ENCODE measurements at regions not wholly inside any gene's neighbourhood (a gene's known extent, or its start where the extent isn't known, plus 50 kb on each side); places are given as distances from the start of the nearest gene placed in this dataset.

GRCh38 chr10:34884272-34884952 is 69.3 kb upstream of the PARD3 start:
- H3K27ac ChIP-seq (ENCODE audit: low read depth in 1 of 2, low read length in 2 of 2): no peak overlapping the region
- H3K9me3 ChIP-seq (ENCODE audit: control insufficient read depth in 4 of 4, low read length in 3 of 4): no peaks in the 10 kb centered on the region
- no peaks in the 10 kb centered on the region for H3K27me3 ChIP-seq (ENCODE audit: control insufficient read depth in 4 of 4, insufficient read depth in 4 of 4, low read length in 3 of 4)
- no peaks in the 10 kb centered on the region for H3K4me1 ChIP-seq (ENCODE audit: control insufficient read depth in 4 of 4, insufficient read depth in 4 of 4, low read length in 3 of 4)
- TF ChIP-seq, protein P1, sequence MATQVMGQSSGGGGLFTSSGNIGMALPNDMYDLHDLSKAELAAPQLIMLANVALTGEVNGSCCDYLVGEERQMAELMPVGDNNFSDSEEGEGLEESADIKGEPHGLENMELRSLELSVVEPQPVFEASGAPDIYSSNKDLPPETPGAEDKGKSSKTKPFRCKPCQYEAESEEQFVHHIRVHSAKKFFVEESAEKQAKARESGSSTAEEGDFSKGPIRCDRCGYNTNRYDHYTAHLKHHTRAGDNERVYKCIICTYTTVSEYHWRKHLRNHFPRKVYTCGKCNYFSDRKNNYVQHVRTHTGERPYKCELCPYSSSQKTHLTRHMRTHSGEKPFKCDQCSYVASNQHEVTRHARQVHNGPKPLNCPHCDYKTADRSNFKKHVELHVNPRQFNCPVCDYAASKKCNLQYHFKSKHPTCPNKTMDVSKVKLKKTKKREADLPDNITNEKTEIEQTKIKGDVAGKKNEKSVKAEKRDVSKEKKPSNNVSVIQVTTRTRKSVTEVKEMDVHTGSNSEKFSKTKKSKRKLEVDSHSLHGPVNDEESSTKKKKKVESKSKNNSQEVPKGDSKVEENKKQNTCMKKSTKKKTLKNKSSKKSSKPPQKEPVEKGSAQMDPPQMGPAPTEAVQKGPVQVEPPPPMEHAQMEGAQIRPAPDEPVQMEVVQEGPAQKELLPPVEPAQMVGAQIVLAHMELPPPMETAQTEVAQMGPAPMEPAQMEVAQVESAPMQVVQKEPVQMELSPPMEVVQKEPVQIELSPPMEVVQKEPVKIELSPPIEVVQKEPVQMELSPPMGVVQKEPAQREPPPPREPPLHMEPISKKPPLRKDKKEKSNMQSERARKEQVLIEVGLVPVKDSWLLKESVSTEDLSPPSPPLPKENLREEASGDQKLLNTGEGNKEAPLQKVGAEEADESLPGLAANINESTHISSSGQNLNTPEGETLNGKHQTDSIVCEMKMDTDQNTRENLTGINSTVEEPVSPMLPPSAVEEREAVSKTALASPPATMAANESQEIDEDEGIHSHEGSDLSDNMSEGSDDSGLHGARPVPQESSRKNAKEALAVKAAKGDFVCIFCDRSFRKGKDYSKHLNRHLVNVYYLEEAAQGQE (IDR thresholded peaks at IDR 0.05): no peak
- TF ChIP-seq JUND (IDR thresholded peaks at IDR 0.05) (no peak), MAX (IDR thresholded peaks at IDR 0.05) (no peak), RAD21 (IDR thresholded peaks at IDR 0.05) (no peak), RXRA (IDR thresholded peaks at IDR 0.05) (no peak), HNF4A (conservative IDR thresholded peaks at IDR 0.05) (no peak), TAF1 (conservative IDR thresholded peaks at IDR 0.05) (no peak), NR2F2 (IDR thresholded peaks at IDR 0.05) (no peak), YY1 (IDR thresholded peaks at IDR 0.05) (no peak), CTCF (IDR thresholded peaks at IDR 0.05; ENCODE audit: low read depth, low read length, missing input control) (no peak), FOXA2 (IDR thresholded peaks at IDR 0.05) (no peak), HNF4G (IDR thresholded peaks at IDR 0.05) (no peak), EGR1 (IDR thresholded peaks at IDR 0.05; ENCODE audit: low read depth in 2 of 2) (no peak), SP1 (IDR thresholded peaks at IDR 0.05) (no peak)
- TF ChIP-seq, protein P2, sequence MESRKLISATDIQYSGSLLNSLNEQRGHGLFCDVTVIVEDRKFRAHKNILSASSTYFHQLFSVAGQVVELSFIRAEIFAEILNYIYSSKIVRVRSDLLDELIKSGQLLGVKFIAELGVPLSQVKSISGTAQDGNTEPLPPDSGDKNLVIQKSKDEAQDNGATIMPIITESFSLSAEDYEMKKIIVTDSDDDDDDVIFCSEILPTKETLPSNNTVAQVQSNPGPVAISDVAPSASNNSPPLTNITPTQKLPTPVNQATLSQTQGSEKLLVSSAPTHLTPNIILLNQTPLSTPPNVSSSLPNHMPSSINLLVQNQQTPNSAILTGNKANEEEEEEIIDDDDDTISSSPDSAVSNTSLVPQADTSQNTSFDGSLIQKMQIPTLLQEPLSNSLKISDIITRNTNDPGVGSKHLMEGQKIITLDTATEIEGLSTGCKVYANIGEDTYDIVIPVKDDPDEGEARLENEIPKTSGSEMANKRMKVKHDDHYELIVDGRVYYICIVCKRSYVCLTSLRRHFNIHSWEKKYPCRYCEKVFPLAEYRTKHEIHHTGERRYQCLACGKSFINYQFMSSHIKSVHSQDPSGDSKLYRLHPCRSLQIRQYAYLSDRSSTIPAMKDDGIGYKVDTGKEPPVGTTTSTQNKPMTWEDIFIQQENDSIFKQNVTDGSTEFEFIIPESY (IDR thresholded peaks at IDR 0.05): no peak
- TF ChIP-seq, protein P3, sequence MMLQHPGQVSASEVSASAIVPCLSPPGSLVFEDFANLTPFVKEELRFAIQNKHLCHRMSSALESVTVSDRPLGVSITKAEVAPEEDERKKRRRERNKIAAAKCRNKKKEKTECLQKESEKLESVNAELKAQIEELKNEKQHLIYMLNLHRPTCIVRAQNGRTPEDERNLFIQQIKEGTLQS (IDR thresholded peaks at IDR 0.05): no peak
- H3K36me3 ChIP-seq (ENCODE audit: control insufficient read depth in 4 of 4, insufficient read depth in 3 of 4, low read depth in 1 of 4, low read length in 3 of 4): no peaks in the 10 kb centered on the region
- 85% methylated on average over 4 of the region's 4 CpGs for WGBS
- H3K9ac ChIP-seq (ENCODE audit: low read depth in 1 of 2, low read length in 2 of 2): no peak overlapping the region
- H3K4me3 ChIP-seq (ENCODE audit: low read depth in 1 of 3, low read length in 3 of 3): no peak overlapping the region
- DNase-seq (ENCODE audit: low spot score): no peak

DNA sequence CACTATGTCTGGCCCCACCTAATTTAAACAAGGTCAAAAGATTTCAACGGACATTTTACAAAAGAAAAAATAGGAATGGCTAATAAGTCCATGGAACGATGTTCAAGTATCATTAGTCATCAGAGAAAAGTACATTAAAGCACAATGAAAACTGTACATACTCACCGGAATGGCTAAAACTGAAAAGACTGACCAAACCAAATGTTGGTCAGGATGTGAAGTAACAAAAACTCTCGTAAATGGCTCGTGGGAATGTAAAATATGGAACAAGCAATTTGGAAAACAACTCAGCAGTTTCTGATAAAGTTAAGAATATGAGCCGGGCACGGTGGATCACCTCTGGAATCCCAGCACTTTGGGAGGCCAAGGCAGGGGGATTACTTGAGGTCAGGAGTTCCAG is 65.7 kb upstream of the PARD3 start:
- Histone ChIP-seq H3K4me3 (ENCODE audit: low read depth in 1 of 3, low read length in 3 of 3) (no peak overlapping the region), H3K27me3 (ENCODE audit: control insufficient read depth in 4 of 4, insufficient read depth in 4 of 4, low read length in 3 of 4) (no peaks in the 10 kb centered on the region), H3K27ac (ENCODE audit: low read depth in 1 of 2, low read length in 2 of 2) (no peak overlapping the region), H3K9ac (ENCODE audit: low read depth in 1 of 2, low read length in 2 of 2) (no peak overlapping the region), H3K36me3 (ENCODE audit: control insufficient read depth in 4 of 4, insufficient read depth in 3 of 4, low read depth in 1 of 4, low read length in 3 of 4) (no peaks in the 10 kb centered on the region), H3K9me3 (ENCODE audit: control insufficient read depth in 4 of 4, low read length in 3 of 4) (no peaks in the 10 kb centered on the region), H3K4me1 (ENCODE audit: control insufficient read depth in 4 of 4, insufficient read depth in 4 of 4, low read length in 3 of 4) (no peaks in the 10 kb centered on the region)
- 84% methylated on average over 7 of the region's 7 CpGs for WGBS
- no peak for DNase-seq (ENCODE audit: low spot score)
- TF ChIP-seq MAX (IDR thresholded peaks at IDR 0.05) (no peak), HNF4A (conservative IDR thresholded peaks at IDR 0.05) (no peak), GABPA (IDR thresholded peaks at IDR 0.05 in 1 of 2, conservative IDR thresholded peaks at IDR 0.05 in 1 of 2) (no peak), RAD21 (IDR thresholded peaks at IDR 0.05) (no peak), HNF4G (IDR thresholded peaks at IDR 0.05) (no peak), TAF1 (conservative IDR thresholded peaks at IDR 0.05) (no peak), RXRA (IDR thresholded peaks at IDR 0.05) (no peak), FOXA1 (IDR thresholded peaks at IDR 0.05) (no peak)
- TF ChIP-seq, protein P1 (IDR thresholded peaks at IDR 0.05): no peak
- TF ChIP-seq, protein P2 (IDR thresholded peaks at IDR 0.05): no peak
